ENCODE measurements at regions not wholly inside any gene's neighbourhood (a gene's known extent, or its start where the extent isn't known, plus 50 kb on each side); places are given as distances from the start of the nearest gene placed in this dataset.

GRCh38 chr7:25927626-25927978, 224.4 kb upstream of the NFE2L3 start:
- Mint-ChIP-seq H3K27ac (no peak overlapping the region), H3K4me1 (peaks cover 0 to 5% (median 0%) of the 10 kb centered on the region in 3 donors), H3K9me3 (peaks cover 0 to 3% (median 0%) of the 10 kb centered on the region in 3 donors), H3K36me3 (no peaks in the 10 kb centered on the region), H3K27me3 (peaks cover 35 to 40% of the 10 kb centered on the region in 2 donors), H3K4me3 (no peak overlapping the region)
- POLR2A ChIA-PET = no interaction called here
- Histone ChIP-seq H3K36me3 (ENCODE audit: control insufficient read depth in 2 of 2, extremely low read depth in 1 of 2, insufficient read depth in 1 of 2, low read length in 1 of 2) (no peaks in the 10 kb centered on the region), H3K27me3 (replicated peaks in 1 of 2; ENCODE audit: control insufficient read depth in 2 of 2, extremely low read depth in 1 of 2, insufficient read depth in 2 of 2, low read length in 1 of 2) (peaks cover 0 to 9% of the 10 kb centered on the region in 2 experiments), H3K4me1 (ENCODE audit: control insufficient read depth in 1 of 2, extremely low read depth in 1 of 2, insufficient read depth in 2 of 2, low read length in 2 of 2) (no peaks in the 10 kb centered on the region), H3K4me3 (ENCODE audit: control insufficient read depth in 1 of 2, extremely low read depth in 1 of 2, low read length in 1 of 2) (no peak overlapping the region), H3K9me3 (no peaks in the 10 kb centered on the region), H3K27ac (ENCODE audit: low read length) (no peak overlapping the region)
- 100% methylated on average over 2 of the region's 4 CpGs for WGBS (ENCODE audit: insufficient coverage)
- CTCF ChIA-PET = interaction anchor here in 1 of 2 donors (0.6 kb wide), 1 partner anchor 200 kb away, joined by 4 read pairs; no protein-coding TSS in a partner anchor
- no peak for ATAC-seq (replicated peaks in 1 of 4)
- DNase-seq = no peak

GRCh38 chr7:25928549-25929330, 223.3 kb upstream of the NFE2L3 start:
- CTCF ChIA-PET = no interaction called here
- H3K4me3 ChIP-seq (ENCODE audit: control insufficient read depth in 1 of 2, extremely low read depth in 1 of 2, low read length in 1 of 2) = no peak overlapping the region
- no peak for ATAC-seq (replicated peaks in 1 of 4)

DNA sequence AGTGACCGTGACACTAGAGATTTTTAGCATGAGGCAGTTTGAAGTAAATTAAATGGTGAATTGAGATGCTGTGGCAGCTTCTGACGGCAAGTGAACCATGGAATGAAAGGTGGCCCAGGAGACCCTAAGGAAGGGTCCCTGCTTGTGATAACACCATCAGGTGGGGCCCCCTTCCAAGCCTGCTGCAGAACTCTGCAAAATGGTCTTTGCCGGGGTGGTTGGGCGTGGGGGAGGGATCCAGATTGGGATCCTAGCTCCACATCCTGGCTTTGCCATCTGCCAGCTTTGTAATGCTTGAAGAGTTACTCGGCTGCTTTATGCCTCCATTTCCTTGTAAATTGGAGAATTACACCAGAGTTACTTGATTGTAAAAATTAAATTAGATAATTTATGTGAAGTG, 222.6 kb upstream of the NFE2L3 start:
- peaks cover 7 to 19% (median 15%) of the 10 kb centered on the region in 3 donors for H3K9me3 Mint-ChIP-seq
- H3K4me3 Mint-ChIP-seq = no peak overlapping the region
- peaks cover 0 to 5% (median 0%) of the 10 kb centered on the region in 3 donors for H3K4me1 Mint-ChIP-seq
- Histone ChIP-seq H3K4me1 (ENCODE audit: control insufficient read depth in 1 of 2, extremely low read depth in 1 of 2, insufficient read depth in 2 of 2, low read length in 2 of 2) (no peaks in the 10 kb centered on the region), H3K27ac (ENCODE audit: low read length) (no peak overlapping the region), H3K36me3 (ENCODE audit: control insufficient read depth in 2 of 2, extremely low read depth in 1 of 2, insufficient read depth in 1 of 2, low read length in 1 of 2) (no peaks in the 10 kb centered on the region), H3K27me3 (replicated peaks in 1 of 2; ENCODE audit: control insufficient read depth in 2 of 2, extremely low read depth in 1 of 2, insufficient read depth in 2 of 2, low read length in 1 of 2) (peaks cover 0 to 12% of the 10 kb centered on the region in 2 experiments), H3K4me3 (ENCODE audit: control insufficient read depth in 1 of 2, extremely low read depth in 1 of 2, low read length in 1 of 2) (no peak overlapping the region), H3K9me3 (no peaks in the 10 kb centered on the region)
- WGBS (ENCODE audit: insufficient coverage) = 91% methylated on average over 1 of the region's 5 CpGs
- ATAC-seq (replicated peaks in 1 of 4) = no peak
- H3K27me3 Mint-ChIP-seq = peaks cover 32 to 47% of the 10 kb centered on the region in 2 donors
- CTCF ChIA-PET = interaction anchor here in 1 of 2 donors (0.7 kb wide), 1 partner anchor 246 kb away, joined by 4 read pairs; no protein-coding TSS in a partner anchor
- peaks cover 11% of the 10 kb centered on the region for H3K36me3 Mint-ChIP-seq
- no peak overlapping the region for H3K27ac Mint-ChIP-seq
- POLR2A ChIA-PET = interaction anchor here in 1 of 2 donors (0.5 kb wide), 1 partner anchor 10 kb away, joined by 6 read pairs; no protein-coding TSS in a partner anchor
- no peak for DNase-seq

More at GRCh38 chr7:25928549-25929330, 223.3 kb upstream of the NFE2L3 start:
- 95% methylated on average over 3 of the region's 5 CpGs for WGBS (ENCODE audit: insufficient coverage)
- Mint-ChIP-seq H3K27me3 (peaks cover 30 to 42% of the 10 kb centered on the region in 2 donors), H3K4me1 (peaks cover 0 to 5% (median 0%) of the 10 kb centered on the region in 3 donors), H3K36me3 (peaks cover 4% of the 10 kb centered on the region), H3K27ac (no peak overlapping the region), H3K9me3 (peaks cover 0 to 12% (median 8%) of the 10 kb centered on the region in 3 donors), H3K4me3 (no peak overlapping the region)
- POLR2A ChIA-PET = interaction anchor here in 1 of 2 donors (0.5 kb wide), 1 partner anchor 10 kb away, joined by 6 read pairs; no protein-coding TSS in a partner anchor
- H3K4me1 ChIP-seq (ENCODE audit: control insufficient read depth in 1 of 2, extremely low read depth in 1 of 2, insufficient read depth in 2 of 2, low read length in 2 of 2) = no peaks in the 10 kb centered on the region
- no peak for DNase-seq
- peaks cover 0 to 12% of the 10 kb centered on the region in 2 experiments for H3K27me3 ChIP-seq (replicated peaks in 1 of 2; ENCODE audit: control insufficient read depth in 2 of 2, extremely low read depth in 1 of 2, insufficient read depth in 2 of 2, low read length in 1 of 2)
- no peaks in the 10 kb centered on the region for H3K36me3 ChIP-seq (ENCODE audit: control insufficient read depth in 2 of 2, extremely low read depth in 1 of 2, insufficient read depth in 1 of 2, low read length in 1 of 2)
- no peak overlapping the region for H3K27ac ChIP-seq (ENCODE audit: low read length)
- no peaks in the 10 kb centered on the region for H3K9me3 ChIP-seq

GRCh38 chr7:25930492-25931048, 221.4 kb upstream of the NFE2L3 start:
- no peak overlapping the region for H3K4me3 Mint-ChIP-seq
- peaks cover 13% of the 10 kb centered on the region for H3K36me3 Mint-ChIP-seq
- no peaks in the 10 kb centered on the region for H3K9me3 ChIP-seq
- POLR2A ChIA-PET = no interaction called here
- no peak overlapping the region for H3K4me3 ChIP-seq (ENCODE audit: control insufficient read depth in 1 of 2, extremely low read depth in 1 of 2, low read length in 1 of 2)
- ATAC-seq (replicated peaks in 1 of 4) (no peak), DNase-seq (no peak)
- peaks cover 9 to 28% (median 17%) of the 10 kb centered on the region in 3 donors for H3K9me3 Mint-ChIP-seq
- CTCF ChIA-PET = no interaction called here
- peaks cover 40 to 58% of the 10 kb centered on the region in 2 donors for H3K27me3 Mint-ChIP-seq
- no peak overlapping the region for H3K27ac Mint-ChIP-seq
- no peaks in the 10 kb centered on the region for H3K36me3 ChIP-seq (ENCODE audit: control insufficient read depth in 2 of 2, extremely low read depth in 1 of 2, insufficient read depth in 1 of 2, low read length in 1 of 2)
- 86% methylated on average over 2 of the region's 5 CpGs for WGBS (ENCODE audit: insufficient coverage)
- no peaks in the 10 kb centered on the region for H3K4me1 ChIP-seq (ENCODE audit: control insufficient read depth in 1 of 2, extremely low read depth in 1 of 2, insufficient read depth in 2 of 2, low read length in 2 of 2)
- H3K27ac ChIP-seq (ENCODE audit: low read length) = no peak overlapping the region
- H3K4me1 Mint-ChIP-seq = peaks cover 0 to 5% (median 0%) of the 10 kb centered on the region in 3 donors
- peaks cover 0 to 12% of the 10 kb centered on the region in 2 experiments for H3K27me3 ChIP-seq (replicated peaks in 1 of 2; ENCODE audit: control insufficient read depth in 2 of 2, extremely low read depth in 1 of 2, insufficient read depth in 2 of 2, low read length in 1 of 2)

- WGBS (ENCODE audit: insufficient coverage) = no CpG with 5 or more reads among the region's 1 CpG
Observed at GRCh38 chr7:25931156-25931555, 220.8 kb upstream of the NFE2L3 start.

GRCh38 chr7:25933921-25934320, 218.1 kb upstream of the NFE2L3 start:
- DNase-seq (no peak), ATAC-seq (replicated peaks in 1 of 4) (no peak)
- ChIA-PET CTCF (interaction anchor here in 1 of 2 donors (0.6 kb wide), 1 partner anchor 1029 kb away, joined by 11 read pairs; no protein-coding TSS in a partner anchor), POLR2A (no interaction called here)
- Mint-ChIP-seq H3K36me3 (peaks cover 13% of the 10 kb centered on the region), H3K4me1 (no peaks in the 10 kb centered on the region), H3K27ac (no peak overlapping the region), H3K4me3 (no peak overlapping the region), H3K9me3 (peaks cover 9 to 28% (median 17%) of the 10 kb centered on the region in 3 donors), H3K27me3 (peaks cover 28 to 53% of the 10 kb centered on the region in 2 donors)
- Histone ChIP-seq H3K27ac (ENCODE audit: low read length) (no peak overlapping the region), H3K9me3 (no peaks in the 10 kb centered on the region), H3K27me3 (replicated peaks in 1 of 2; ENCODE audit: control insufficient read depth in 2 of 2, extremely low read depth in 1 of 2, insufficient read depth in 2 of 2, low read length in 1 of 2) (peaks cover 0 to 11% of the 10 kb centered on the region in 2 experiments), H3K4me3 (ENCODE audit: control insufficient read depth in 1 of 2, extremely low read depth in 1 of 2, low read length in 1 of 2) (no peak overlapping the region), H3K36me3 (ENCODE audit: control insufficient read depth in 2 of 2, extremely low read depth in 1 of 2, insufficient read depth in 1 of 2, low read length in 1 of 2) (no peaks in the 10 kb centered on the region), H3K4me1 (ENCODE audit: control insufficient read depth in 1 of 2, extremely low read depth in 1 of 2, insufficient read depth in 2 of 2, low read length in 2 of 2) (no peaks in the 10 kb centered on the region)
- WGBS (ENCODE audit: insufficient coverage) = 100% methylated on average over 1 of the region's 1 CpG

More at GRCh38 chr7:25931156-25931555, 220.8 kb upstream of the NFE2L3 start:
- Mint-ChIP-seq H3K27ac (no peak overlapping the region), H3K4me3 (no peak overlapping the region), H3K9me3 (peaks cover 9 to 28% (median 17%) of the 10 kb centered on the region in 3 donors), H3K36me3 (peaks cover 13% of the 10 kb centered on the region), H3K4me1 (peaks cover 0 to 5% (median 0%) of the 10 kb centered on the region in 3 donors), H3K27me3 (peaks cover 39 to 64% of the 10 kb centered on the region in 2 donors)
- ChIA-PET CTCF (interaction anchor here in 1 of 2 donors (0.6 to 0.7 kb wide), 2 partner anchors 22 to 57 kb away, joined by 3 to 4 read pairs; no protein-coding TSS in a partner anchor), POLR2A (no interaction called here)
- Histone ChIP-seq H3K36me3 (ENCODE audit: control insufficient read depth in 2 of 2, extremely low read depth in 1 of 2, insufficient read depth in 1 of 2, low read length in 1 of 2) (no peaks in the 10 kb centered on the region), H3K9me3 (no peaks in the 10 kb centered on the region), H3K4me3 (ENCODE audit: control insufficient read depth in 1 of 2, extremely low read depth in 1 of 2, low read length in 1 of 2) (no peak overlapping the region), H3K4me1 (ENCODE audit: control insufficient read depth in 1 of 2, extremely low read depth in 1 of 2, insufficient read depth in 2 of 2, low read length in 2 of 2) (no peaks in the 10 kb centered on the region), H3K27me3 (replicated peaks in 1 of 2; ENCODE audit: control insufficient read depth in 2 of 2, extremely low read depth in 1 of 2, insufficient read depth in 2 of 2, low read length in 1 of 2) (peaks cover 0 to 12% of the 10 kb centered on the region in 2 experiments), H3K27ac (ENCODE audit: low read length) (no peak overlapping the region)
- no peak for DNase-seq
- ATAC-seq (replicated peaks in 1 of 4) = no peak
